ENCODE measurements at regions not wholly inside any gene's neighbourhood (a gene's known extent, or its start where the extent isn't known, plus 50 kb on each side); places are given as distances from the start of the nearest gene placed in this dataset.

DNA sequence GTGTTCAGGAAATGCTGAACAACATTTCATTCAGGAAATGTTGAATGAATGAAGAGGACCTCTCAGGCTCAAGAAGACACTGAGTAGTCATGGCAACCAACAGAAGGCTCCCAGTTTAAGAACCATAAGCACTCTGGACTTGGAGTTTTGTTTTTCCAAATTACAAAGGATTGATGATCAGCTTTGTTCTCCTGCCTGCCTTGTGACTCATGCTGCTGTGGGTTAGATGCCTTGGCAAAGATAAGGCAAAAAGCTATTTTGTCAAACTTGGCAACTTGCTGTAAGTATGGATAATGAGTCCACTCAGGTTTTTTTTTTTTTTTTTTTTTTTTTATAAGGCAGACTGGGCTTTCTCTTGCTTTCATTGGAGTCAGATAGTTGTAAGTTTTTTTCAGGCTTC, 365.0 kb downstream of the TMEM232 start:
- intact Hi-C loops (cut with DNase I) = no loop called here
- no peak for DNase-seq (ENCODE audit: low spot score)

DNA sequence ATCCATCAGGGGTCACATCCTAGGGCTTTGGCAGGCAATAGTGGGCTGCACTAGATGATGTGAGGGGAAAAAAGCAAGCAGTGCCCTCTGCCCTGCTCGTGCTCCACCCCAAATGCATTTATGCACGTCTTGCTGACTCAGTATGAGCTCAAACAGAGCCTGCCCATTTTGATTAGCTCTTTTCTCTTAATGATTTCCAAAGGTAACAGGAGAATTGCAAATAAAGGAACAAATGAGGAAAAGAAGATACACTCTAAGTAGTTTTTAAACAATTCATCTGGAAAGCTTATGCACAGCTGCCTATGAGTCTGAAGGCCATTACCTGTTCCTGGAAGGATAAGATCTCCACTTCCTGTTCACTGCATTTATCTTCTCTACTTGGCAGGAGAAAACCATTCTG, 364.2 kb downstream of the TMEM232 start:
- intact Hi-C loops (cut with DNase I) = no loop called here

GRCh38 chr5:110366716-110367115, 359.8 kb downstream of the TMEM232 start:
- intact Hi-C loops (cut with DNase I) = no loop called here
- DNase-seq (ENCODE audit: low spot score) = no peak

More for the DNA sequence above, 364.2 kb downstream of the TMEM232 start:
- no peak for DNase-seq (ENCODE audit: low spot score)
